HEK293 (cell line): ENCODE measurements at regions not wholly inside any gene's neighbourhood (a gene's known extent, or its start where the extent isn't known, plus 50 kb on each side); places are given as distances from the start of the nearest gene placed in this dataset.

Experiments used
- YY1 ChIP-seq: fragments of 450-650 bp; formaldehyde crosslinking; IDR thresholded peaks from 2 replicates; pipeline ENCODE4 v1.5.1; 2018; ENCODE audit warnings: missing biosample characterization, missing genetic modification characterization
- ZBTB7A ChIP-seq: fragments of 450-650 bp; formaldehyde crosslinking; IDR thresholded peaks from 2 replicates; pipeline ENCODE4 v1.5.1; 2016; ENCODE audit warnings: low read depth, missing biosample characterization, missing genetic modification characterization
- ZNF23 ChIP-seq: fragments of 450-650 bp; formaldehyde crosslinking; IDR thresholded peaks from 2 replicates; pipeline ENCODE4 v1.5.1; 2016; ENCODE audit warnings: missing biosample characterization, missing genetic modification characterization, borderline replicate concordance
- ZNF24 ChIP-seq: fragments of 450-650 bp; formaldehyde crosslinking; IDR thresholded peaks from 2 replicates; pipeline ENCODE4 v1.5.1; 2016; ENCODE audit warnings: missing biosample characterization, missing genetic modification characterization
- ZXDB ChIP-seq: fragments of 450-650 bp; formaldehyde crosslinking; IDR thresholded peaks from 2 replicates; pipeline ENCODE4 v1.5.1; 2016; ENCODE audit warnings: missing biosample characterization, missing genetic modification characterization
- TF ChIP-seq, protein P1 (sequence below): fragments of 450-650 bp; formaldehyde crosslinking; IDR thresholded peaks from 2 replicates; pipeline ENCODE4 v1.5.1; 2016; ENCODE audit warnings: missing biosample characterization, missing genetic modification characterization
- TF ChIP-seq, protein P2 (sequence below): fragments of 450-650 bp; formaldehyde crosslinking; IDR thresholded peaks from 2 replicates; pipeline ENCODE4 v1.5.1; 2016; ENCODE audit warnings: missing biosample characterization, missing genetic modification characterization

DNA sequence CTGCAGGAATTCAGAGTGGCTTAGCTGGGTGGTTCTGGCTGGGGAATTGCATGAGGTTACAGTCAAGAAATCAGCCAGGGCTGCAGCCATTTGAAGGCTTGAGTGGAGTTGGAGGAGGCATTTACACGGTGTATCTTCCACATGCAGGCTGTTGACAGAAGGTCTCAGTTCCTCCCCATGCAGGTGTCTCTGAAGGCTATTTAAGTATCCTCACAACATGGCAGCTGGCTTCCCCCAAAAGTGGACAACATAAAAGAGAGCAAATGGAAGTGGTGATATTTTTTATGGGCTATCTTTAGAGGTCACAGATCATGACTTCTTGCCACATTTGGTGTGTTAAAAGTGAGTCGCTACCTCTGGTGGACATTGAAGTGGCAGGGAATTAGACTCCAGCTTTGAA lies 60.1 kb upstream of the SPRED1 start:
- TF ChIP-seq, protein P1, sequence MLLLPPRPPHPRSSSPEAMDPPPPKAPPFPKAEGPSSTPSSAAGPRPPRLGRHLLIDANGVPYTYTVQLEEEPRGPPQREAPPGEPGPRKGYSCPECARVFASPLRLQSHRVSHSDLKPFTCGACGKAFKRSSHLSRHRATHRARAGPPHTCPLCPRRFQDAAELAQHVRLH (tag by site-specific recombination), result no peak
- no peak for TF ChIP-seq YY1 (tag by site-specific recombination)
- no peak for TF ChIP-seq ZNF23 (tag by site-specific recombination)
- TF ChIP-seq, protein P2, sequence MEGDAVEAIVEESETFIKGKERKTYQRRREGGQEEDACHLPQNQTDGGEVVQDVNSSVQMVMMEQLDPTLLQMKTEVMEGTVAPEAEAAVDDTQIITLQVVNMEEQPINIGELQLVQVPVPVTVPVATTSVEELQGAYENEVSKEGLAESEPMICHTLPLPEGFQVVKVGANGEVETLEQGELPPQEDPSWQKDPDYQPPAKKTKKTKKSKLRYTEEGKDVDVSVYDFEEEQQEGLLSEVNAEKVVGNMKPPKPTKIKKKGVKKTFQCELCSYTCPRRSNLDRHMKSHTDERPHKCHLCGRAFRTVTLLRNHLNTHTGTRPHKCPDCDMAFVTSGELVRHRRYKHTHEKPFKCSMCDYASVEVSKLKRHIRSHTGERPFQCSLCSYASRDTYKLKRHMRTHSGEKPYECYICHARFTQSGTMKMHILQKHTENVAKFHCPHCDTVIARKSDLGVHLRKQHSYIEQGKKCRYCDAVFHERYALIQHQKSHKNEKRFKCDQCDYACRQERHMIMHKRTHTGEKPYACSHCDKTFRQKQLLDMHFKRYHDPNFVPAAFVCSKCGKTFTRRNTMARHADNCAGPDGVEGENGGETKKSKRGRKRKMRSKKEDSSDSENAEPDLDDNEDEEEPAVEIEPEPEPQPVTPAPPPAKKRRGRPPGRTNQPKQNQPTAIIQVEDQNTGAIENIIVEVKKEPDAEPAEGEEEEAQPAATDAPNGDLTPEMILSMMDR, result no peak
- no peak for TF ChIP-seq ZBTB7A (tag by site-specific recombination)
- TF ChIP-seq ZNF24 (tag by site-specific recombination), result no peak
- TF ChIP-seq ZXDB (tag by site-specific recombination), result no peak
